Skeletal muscle tissue (tissue), 3 donors: ENCODE measurements at regions not wholly inside any gene's neighbourhood (a gene's known extent, or its start where the extent isn't known, plus 50 kb on each side); places are given as distances from the start of the nearest gene placed in this dataset.

ENCODE experiments used
- H3K27ac ChIP-seq: one replicate; pipeline ENCODE4 v1.7.0; 2013; ENCODE audit warnings: mild to moderate bottlenecking, low read depth, low read length, inconsistent platforms
- H3K27me3 ChIP-seq, 3 donors: one replicate each; pipeline ENCODE4 v1.7.0; 2013; ENCODE audit warnings: low read length in 3 of 3; ENCODE audit not compliant: control insufficient read depth in 3 of 3, insufficient read depth in 3 of 3
- H3K36me3 ChIP-seq, 3 donors: one replicate each; pipeline ENCODE4 v1.7.0; 2013; ENCODE audit warnings: low read length in 3 of 3; ENCODE audit not compliant: control insufficient read depth in 3 of 3, insufficient read depth in 3 of 3
- H3K4me1 ChIP-seq, 3 donors: one replicate each; pipeline ENCODE4 v1.7.0; 2013; ENCODE audit warnings: low read length in 3 of 3, mild to moderate bottlenecking in 3 of 3; ENCODE audit not compliant: control insufficient read depth in 3 of 3, insufficient read depth in 3 of 3
- H3K4me3 ChIP-seq, 3 donors: one replicate each; pipeline ENCODE4 v1.7.0; 2013; ENCODE audit warnings: low read length in 3 of 3
- H3K9ac ChIP-seq, 3 donors: one replicate each; pipeline ENCODE4 v1.7.0; 2013; ENCODE audit warnings: low read length in 3 of 3, mild to moderate bottlenecking in 3 of 3, moderate library complexity in 2 of 3, low read depth in 1 of 3
- H3K9me3 ChIP-seq, 3 donors: one replicate each; pipeline ENCODE4 v1.7.0; 2013; ENCODE audit warnings: low read length in 3 of 3; ENCODE audit not compliant: control insufficient read depth in 3 of 3
- donor health status: Osteomylitis.

- no peak overlapping the region for H3K9ac ChIP-seq
- no peaks in the 10 kb centered on the region for H3K9me3 ChIP-seq
- no peaks in the 10 kb centered on the region for H3K36me3 ChIP-seq
- no peak overlapping the region for H3K4me3 ChIP-seq
- no peaks in the 10 kb centered on the region for H3K4me1 ChIP-seq
- no peak overlapping the region for H3K27ac ChIP-seq
- no peaks in the 10 kb centered on the region for H3K27me3 ChIP-seq
These were observed 491.4 kb downstream of the KIF20B start for GRCh38 chr10:90192825-90193224.

GRCh38 chr10:90193240-90193985, 492.0 kb downstream of the KIF20B start:
- Histone ChIP-seq H3K4me3 (no peak overlapping the region), H3K4me1 (no peaks in the 10 kb centered on the region), H3K9me3 (no peaks in the 10 kb centered on the region), H3K27me3 (no peaks in the 10 kb centered on the region), H3K9ac (no peak overlapping the region), H3K36me3 (no peaks in the 10 kb centered on the region), H3K27ac (no peak overlapping the region)

GRCh38 chr10:90195288-90195840, 494.0 kb downstream of the KIF20B start:
- Histone ChIP-seq H3K27me3 (no peaks in the 10 kb centered on the region), H3K27ac (no peak overlapping the region), H3K36me3 (no peaks in the 10 kb centered on the region), H3K9me3 (no peaks in the 10 kb centered on the region), H3K4me3 (no peak overlapping the region), H3K9ac (no peak overlapping the region), H3K4me1 (no peaks in the 10 kb centered on the region)

DNA sequence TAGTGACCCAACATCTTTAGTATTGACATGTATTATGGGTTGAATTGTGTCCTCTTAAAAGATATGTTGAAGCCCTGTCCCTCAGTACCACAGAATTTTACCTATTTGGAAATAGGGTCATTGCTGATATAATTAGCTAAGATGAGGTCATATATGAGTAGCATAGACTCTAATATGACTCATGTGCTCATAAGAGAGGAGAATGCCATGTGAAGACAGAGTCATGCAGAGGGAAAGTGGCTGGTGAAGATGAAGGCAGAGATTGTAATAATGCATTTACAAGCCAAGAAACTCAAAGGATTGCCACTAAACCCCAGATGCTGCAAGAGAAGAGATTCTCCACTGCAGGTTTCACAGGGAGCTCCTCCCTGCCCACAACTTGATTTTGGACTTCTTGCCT, 496.4 kb downstream of the KIF20B start:
- Histone ChIP-seq H3K4me3 (no peak overlapping the region), H3K9ac (no peak overlapping the region), H3K9me3 (no peaks in the 10 kb centered on the region), H3K4me1 (no peaks in the 10 kb centered on the region), H3K27ac (no peak overlapping the region), H3K27me3 (no peaks in the 10 kb centered on the region), H3K36me3 (no peaks in the 10 kb centered on the region)

DNA sequence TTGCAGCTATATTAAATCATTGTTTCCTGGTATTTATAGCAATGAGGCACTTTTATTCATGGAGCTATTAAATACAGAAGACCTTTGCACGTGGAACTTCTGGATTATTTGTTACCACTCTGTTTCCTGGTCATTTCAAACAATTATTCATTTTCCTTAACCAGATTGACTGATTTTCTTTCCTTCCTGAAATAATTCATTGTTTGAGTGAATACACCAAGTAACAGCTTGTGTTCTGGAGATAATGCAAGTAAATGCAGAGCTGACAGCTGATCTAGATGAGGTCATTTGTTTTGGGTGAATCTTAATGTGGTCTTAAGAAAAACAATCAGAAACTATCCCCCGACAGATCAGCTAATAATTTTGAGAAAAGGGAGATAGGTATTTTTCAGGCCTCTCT, 497.7 kb downstream of the KIF20B start:
- Histone ChIP-seq H3K36me3 (no peaks in the 10 kb centered on the region), H3K4me1 (no peaks in the 10 kb centered on the region), H3K27me3 (no peaks in the 10 kb centered on the region), H3K9me3 (no peaks in the 10 kb centered on the region), H3K4me3 (no peak overlapping the region), H3K27ac (no peak overlapping the region), H3K9ac (no peak overlapping the region)

GRCh38 chr10:90199513-90199912, 498.1 kb downstream of the KIF20B start:
- no peak overlapping the region for H3K4me3 ChIP-seq
- no peaks in the 10 kb centered on the region for H3K27me3 ChIP-seq
- no peak overlapping the region for H3K27ac ChIP-seq
- no peaks in the 10 kb centered on the region for H3K36me3 ChIP-seq
- H3K9me3 ChIP-seq, result no peaks in the 10 kb centered on the region
- no peaks in the 10 kb centered on the region for H3K4me1 ChIP-seq
- no peak overlapping the region for H3K9ac ChIP-seq

- Histone ChIP-seq H3K27ac (no peak overlapping the region), H3K27me3 (no peaks in the 10 kb centered on the region), H3K4me1 (no peaks in the 10 kb centered on the region), H3K9ac (no peak overlapping the region), H3K9me3 (no peaks in the 10 kb centered on the region), H3K36me3 (no peaks in the 10 kb centered on the region), H3K4me3 (no peak overlapping the region)
These were observed 503.0 kb downstream of the KIF20B start for GRCh38 chr10:90204131-90204955.

GRCh38 chr10:90204956-90205314, 503.5 kb downstream of the KIF20B start:
- Histone ChIP-seq H3K4me1 (no peaks in the 10 kb centered on the region), H3K9me3 (no peaks in the 10 kb centered on the region), H3K9ac (no peak overlapping the region), H3K27me3 (no peaks in the 10 kb centered on the region), H3K27ac (no peak overlapping the region), H3K4me3 (no peak overlapping the region), H3K36me3 (no peaks in the 10 kb centered on the region)

DNA sequence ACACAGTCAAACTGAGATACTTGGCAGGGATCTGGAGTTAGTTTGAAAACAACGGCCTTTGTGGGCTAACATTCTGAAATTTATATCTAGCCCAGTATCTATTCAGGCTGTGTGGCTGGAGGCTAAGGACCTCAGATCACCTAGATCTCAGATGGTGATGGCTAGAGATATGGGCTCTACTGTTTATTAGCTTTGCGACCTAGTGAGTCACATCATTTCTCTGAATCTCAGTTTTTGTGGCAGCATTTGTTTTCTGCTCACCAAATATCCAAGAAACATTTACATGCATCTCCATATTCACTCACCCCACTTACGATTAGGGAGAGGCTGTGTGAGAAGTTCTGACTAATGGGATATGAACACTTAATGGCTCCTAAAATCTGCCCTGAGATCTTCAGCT, 503.9 kb downstream of the KIF20B start:
- no peak overlapping the region for H3K27ac ChIP-seq
- no peak overlapping the region for H3K4me3 ChIP-seq
- no peaks in the 10 kb centered on the region for H3K4me1 ChIP-seq
- H3K9ac ChIP-seq, result no peak overlapping the region
- H3K9me3 ChIP-seq, result no peaks in the 10 kb centered on the region
- no peaks in the 10 kb centered on the region for H3K27me3 ChIP-seq
- no peaks in the 10 kb centered on the region for H3K36me3 ChIP-seq

DNA sequence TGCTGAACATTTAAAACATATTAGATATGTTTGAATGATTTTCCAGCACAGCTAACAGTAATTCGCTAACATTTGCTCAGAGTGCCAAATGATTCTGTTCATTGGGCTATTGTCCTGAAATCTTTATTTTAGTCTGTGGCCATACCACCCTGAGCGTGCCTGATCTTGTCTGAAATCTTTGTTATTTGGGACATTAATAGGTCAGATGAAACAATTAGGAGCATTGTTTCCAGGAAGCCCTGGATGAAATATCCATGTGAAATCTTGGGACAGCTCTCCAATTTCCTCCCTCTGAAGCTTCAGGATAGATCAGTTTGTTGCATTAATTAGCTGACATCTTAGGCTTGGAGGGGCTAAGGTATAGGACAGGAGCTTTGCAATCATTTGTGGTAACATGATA, 512.0 kb downstream of the KIF20B start:
- H3K27me3 ChIP-seq, result no peaks in the 10 kb centered on the region
- H3K36me3 ChIP-seq, result no peaks in the 10 kb centered on the region
- no peak overlapping the region for H3K9ac ChIP-seq
- H3K9me3 ChIP-seq, result no peaks in the 10 kb centered on the region
- no peak overlapping the region for H3K27ac ChIP-seq
- H3K4me1 ChIP-seq, result no peaks in the 10 kb centered on the region
- H3K4me3 ChIP-seq, result no peak overlapping the region
